ENCODE measurements at regions not wholly inside any gene's neighbourhood (a gene's known extent, or its start where the extent isn't known, plus 50 kb on each side); places are given as distances from the start of the nearest gene placed in this dataset.

DNA sequence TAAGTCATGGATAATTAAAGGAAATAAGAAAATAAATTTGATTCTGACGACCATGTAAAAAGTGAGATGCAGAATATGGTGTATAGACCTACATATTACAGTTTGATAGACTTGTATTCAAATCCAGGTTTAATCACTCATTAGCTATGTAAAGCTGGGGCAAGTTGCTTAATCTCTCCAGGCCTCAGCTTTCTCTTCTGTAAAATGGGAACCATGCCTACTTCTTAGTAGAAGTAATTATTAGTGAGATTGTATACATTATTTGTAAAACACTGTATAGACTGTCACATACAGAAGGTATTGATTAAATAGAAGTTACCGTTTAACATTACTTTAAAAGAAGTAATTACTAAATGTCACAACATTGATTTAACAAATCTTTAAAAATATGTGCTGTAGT, 392.2 kb downstream of the STK39 start:
- TF ChIP-seq POLR2AphosphoS5 (IDR thresholded peaks at IDR 0.05; ENCODE audit: low read depth, low read length) (no peak), USF1 (IDR thresholded peaks at IDR 0.05; ENCODE audit: borderline replicate concordance, low read depth) (no peak), ZBTB33 (IDR thresholded peaks at IDR 0.05; ENCODE audit: borderline replicate concordance, low read depth) (no peak), JUND (IDR thresholded peaks at IDR 0.05) (no peak), EZH2phosphoT487 (IDR thresholded peaks at IDR 0.05; ENCODE audit: borderline replicate concordance, low read depth) (no peak), EP300 (IDR thresholded peaks at IDR 0.05; ENCODE audit: borderline replicate concordance in 1 of 2, low read depth in 1 of 2, low read length in 1 of 2) (no peak), CTCF (IDR thresholded peaks at IDR 0.05) (no peak), USF2 (IDR thresholded peaks at IDR 0.05; ENCODE audit: borderline replicate concordance, low read depth, low read length) (no peak)

All from SK-N-SH (cell line).